ENCODE measurements at regions not wholly inside any gene's neighbourhood (a gene's known extent, or its start where the extent isn't known, plus 50 kb on each side); places are given as distances from the start of the nearest gene placed in this dataset.

- H3K36me3 ChIP-seq (ENCODE audit: control insufficient read depth, insufficient read depth, low read length), result no peaks in the 10 kb centered on the region
- TF ChIP-seq CTCF (IDR thresholded peaks at IDR 0.05; ENCODE audit: insufficient read depth, low read length, poor library complexity, severe bottlenecking), result no peak
- H3K27me3 ChIP-seq (replicated peaks; ENCODE audit: control insufficient read depth, insufficient read depth, low read length), result no peaks in the 10 kb centered on the region
- H3K4me3 ChIP-seq (replicated peaks; ENCODE audit: low read depth, low read length), result no peak overlapping the region
- DNase-seq (ENCODE audit: extremely low read depth, insufficient read length), result no peak
Measured at GRCh38 chr10:31656851-31657433, 271.7 kb downstream of the ARHGAP12 start.

GRCh38 chr10:31652038-31652437 is 276.6 kb downstream of the ARHGAP12 start:
- H3K4me3 ChIP-seq (replicated peaks; ENCODE audit: low read depth, low read length), result no peak overlapping the region
- no peak for DNase-seq (ENCODE audit: extremely low read depth, insufficient read length)
- H3K36me3 ChIP-seq (ENCODE audit: control insufficient read depth, insufficient read depth, low read length), result no peaks in the 10 kb centered on the region
- no peak for TF ChIP-seq CTCF (IDR thresholded peaks at IDR 0.05; ENCODE audit: insufficient read depth, low read length, poor library complexity, severe bottlenecking)
- no peaks in the 10 kb centered on the region for H3K27me3 ChIP-seq (replicated peaks; ENCODE audit: control insufficient read depth, insufficient read depth, low read length)

DNA sequence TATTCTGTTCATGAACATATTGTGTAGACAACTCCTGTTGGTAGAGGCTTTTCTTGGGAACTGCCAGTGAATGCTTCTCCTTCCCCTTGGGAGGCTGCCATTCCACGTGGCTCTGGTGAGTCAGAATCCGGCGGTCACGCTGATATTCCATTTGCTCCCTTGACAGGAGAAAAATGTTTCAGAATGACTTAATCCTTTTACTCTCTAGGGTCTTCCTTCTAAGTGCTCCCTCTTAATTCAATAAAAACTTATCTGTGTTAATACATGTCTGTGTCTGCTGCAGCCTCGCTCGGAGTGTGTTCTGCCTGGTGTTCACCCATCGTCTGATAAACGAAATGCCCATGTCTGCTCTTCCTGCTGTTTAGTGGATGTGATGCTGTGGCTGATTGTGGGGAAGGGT is 278.6 kb downstream of the ARHGAP12 start:
- DNase-seq (ENCODE audit: extremely low read depth, insufficient read length), result no peak
- no peaks in the 10 kb centered on the region for H3K27me3 ChIP-seq (replicated peaks; ENCODE audit: control insufficient read depth, insufficient read depth, low read length)
- no peak for TF ChIP-seq CTCF (IDR thresholded peaks at IDR 0.05; ENCODE audit: insufficient read depth, low read length, poor library complexity, severe bottlenecking)
- no peaks in the 10 kb centered on the region for H3K36me3 ChIP-seq (ENCODE audit: control insufficient read depth, insufficient read depth, low read length)
- H3K4me3 ChIP-seq (replicated peaks; ENCODE audit: low read depth, low read length), result no peak overlapping the region

- TF ChIP-seq CTCF (IDR thresholded peaks at IDR 0.05; ENCODE audit: insufficient read depth, low read length, poor library complexity, severe bottlenecking), result no peak
- no peak overlapping the region for H3K4me3 ChIP-seq (replicated peaks; ENCODE audit: low read depth, low read length)
- DNase-seq (ENCODE audit: extremely low read depth, insufficient read length), result no peak
- peaks cover 1% of the 10 kb centered on the region; the same call in 1 of the 2 replicates for H3K27me3 ChIP-seq (replicated peaks; ENCODE audit: control insufficient read depth, insufficient read depth, low read length)
- no peaks in the 10 kb centered on the region for H3K36me3 ChIP-seq (ENCODE audit: control insufficient read depth, insufficient read depth, low read length)
Measured at GRCh38 chr10:31648966-31649365, 279.7 kb downstream of the ARHGAP12 start.

GRCh38 chr10:31647861-31648260 is 280.8 kb downstream of the ARHGAP12 start:
- TF ChIP-seq CTCF (IDR thresholded peaks at IDR 0.05; ENCODE audit: insufficient read depth, low read length, poor library complexity, severe bottlenecking), result no peak
- no peak overlapping the region for H3K4me3 ChIP-seq (replicated peaks; ENCODE audit: low read depth, low read length)
- peaks cover 1% of the 10 kb centered on the region; the same call in 1 of the 2 replicates for H3K27me3 ChIP-seq (replicated peaks; ENCODE audit: control insufficient read depth, insufficient read depth, low read length)
- DNase-seq (ENCODE audit: extremely low read depth, insufficient read length), result no peak
- H3K36me3 ChIP-seq (ENCODE audit: control insufficient read depth, insufficient read depth, low read length), result no peaks in the 10 kb centered on the region

DNA sequence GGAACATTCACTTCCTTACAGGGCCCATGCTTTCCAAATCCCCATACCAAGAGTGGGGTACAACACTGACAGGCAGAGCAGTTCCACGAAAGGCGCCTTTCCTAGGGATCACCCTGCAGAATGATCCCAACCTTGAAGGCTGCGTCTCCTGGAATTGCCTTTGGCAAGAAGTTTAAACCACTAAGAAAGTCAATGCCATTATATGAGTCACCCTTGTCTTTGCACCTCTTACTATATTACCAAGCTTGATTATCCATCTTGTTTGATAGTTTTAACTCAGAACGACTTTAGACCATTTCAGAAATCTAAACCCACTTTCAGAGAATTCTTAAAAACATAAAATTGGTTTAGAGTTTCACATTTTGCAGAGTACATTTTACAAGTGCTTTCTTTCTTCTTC is 282.1 kb downstream of the ARHGAP12 start:
- Histone ChIP-seq H3K36me3 (ENCODE audit: control insufficient read depth, insufficient read depth, low read length) (no peaks in the 10 kb centered on the region), H3K27me3 (replicated peaks; ENCODE audit: control insufficient read depth, insufficient read depth, low read length) (peaks cover 1% of the 10 kb centered on the region; the same call in 1 of the 2 replicates), H3K4me3 (replicated peaks; ENCODE audit: low read depth, low read length) (no peak overlapping the region)
- no peak for TF ChIP-seq CTCF (IDR thresholded peaks at IDR 0.05; ENCODE audit: insufficient read depth, low read length, poor library complexity, severe bottlenecking)
- no peak for DNase-seq (ENCODE audit: extremely low read depth, insufficient read length)

All from GM06990 (cell line).